ENCODE measurements at regions not wholly inside any gene's neighbourhood (a gene's known extent, or its start where the extent isn't known, plus 50 kb on each side); places are given as distances from the start of the nearest gene placed in this dataset.

DNA sequence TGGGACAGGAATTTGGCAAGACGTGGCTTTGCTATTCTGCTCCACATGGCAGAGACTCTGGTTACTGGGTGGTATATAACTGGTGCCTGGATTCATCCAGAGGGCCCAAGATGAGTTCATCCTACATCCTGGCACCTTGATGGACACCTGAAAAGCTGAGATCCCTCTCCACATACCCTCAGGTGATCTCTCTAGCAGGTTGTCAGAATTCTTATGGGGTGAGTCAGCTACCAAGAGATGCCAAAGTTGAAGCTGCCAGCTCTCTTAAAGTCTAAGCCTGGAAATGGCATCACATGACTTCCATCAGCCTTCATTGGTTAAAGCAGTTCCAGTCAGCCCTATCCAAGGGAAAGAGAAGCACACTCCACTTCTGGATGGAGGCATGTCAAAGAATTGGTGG, 300.7 kb upstream of the SEL1L start:
- Histone ChIP-seq H3K27me3 (ENCODE audit: control insufficient read depth in 1 of 2, insufficient read depth in 2 of 2, low read length in 2 of 2) (peaks cover 0 to 2% of the 10 kb centered on the region in 2 experiments), H3K4me3 (ENCODE audit: low read length) (no peak overlapping the region), H3K36me3 (ENCODE audit: insufficient read depth, low read length) (no peaks in the 10 kb centered on the region), H3K9me3 (ENCODE audit: control insufficient read depth in 1 of 2, insufficient read depth in 1 of 2, low read length in 2 of 2) (peaks cover 10 to 16% of the 10 kb centered on the region in 2 experiments), H3K27ac (ENCODE audit: low read depth in 1 of 2, low read length in 2 of 2) (no peak overlapping the region), H3K4me1 (ENCODE audit: insufficient read depth, low read length) (no peaks in the 10 kb centered on the region)
- Mint-ChIP-seq H3K4me1 (ENCODE audit: low read depth) (no peaks in the 10 kb centered on the region), H3K4me3 (no peak overlapping the region), H3K36me3 (ENCODE audit: low read depth) (no peaks in the 10 kb centered on the region), H3K27ac (no peak overlapping the region), H3K9me3 (peaks cover under 1% of the 10 kb centered on the region), H3K27me3 (no peaks in the 10 kb centered on the region)
- TF ChIP-seq, protein P1, sequence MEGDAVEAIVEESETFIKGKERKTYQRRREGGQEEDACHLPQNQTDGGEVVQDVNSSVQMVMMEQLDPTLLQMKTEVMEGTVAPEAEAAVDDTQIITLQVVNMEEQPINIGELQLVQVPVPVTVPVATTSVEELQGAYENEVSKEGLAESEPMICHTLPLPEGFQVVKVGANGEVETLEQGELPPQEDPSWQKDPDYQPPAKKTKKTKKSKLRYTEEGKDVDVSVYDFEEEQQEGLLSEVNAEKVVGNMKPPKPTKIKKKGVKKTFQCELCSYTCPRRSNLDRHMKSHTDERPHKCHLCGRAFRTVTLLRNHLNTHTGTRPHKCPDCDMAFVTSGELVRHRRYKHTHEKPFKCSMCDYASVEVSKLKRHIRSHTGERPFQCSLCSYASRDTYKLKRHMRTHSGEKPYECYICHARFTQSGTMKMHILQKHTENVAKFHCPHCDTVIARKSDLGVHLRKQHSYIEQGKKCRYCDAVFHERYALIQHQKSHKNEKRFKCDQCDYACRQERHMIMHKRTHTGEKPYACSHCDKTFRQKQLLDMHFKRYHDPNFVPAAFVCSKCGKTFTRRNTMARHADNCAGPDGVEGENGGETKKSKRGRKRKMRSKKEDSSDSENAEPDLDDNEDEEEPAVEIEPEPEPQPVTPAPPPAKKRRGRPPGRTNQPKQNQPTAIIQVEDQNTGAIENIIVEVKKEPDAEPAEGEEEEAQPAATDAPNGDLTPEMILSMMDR (IDR thresholded peaks at IDR 0.05) = no peak
- intact Hi-C loops (cut with DNase I, micrococcal nuclease) = no loop called here
- ChIA-PET CTCF (no interaction called here), POLR2A (no interaction called here)
- ATAC-seq (ENCODE audit: poor library complexity) (no peak), DNase-seq (no peak)

DNA sequence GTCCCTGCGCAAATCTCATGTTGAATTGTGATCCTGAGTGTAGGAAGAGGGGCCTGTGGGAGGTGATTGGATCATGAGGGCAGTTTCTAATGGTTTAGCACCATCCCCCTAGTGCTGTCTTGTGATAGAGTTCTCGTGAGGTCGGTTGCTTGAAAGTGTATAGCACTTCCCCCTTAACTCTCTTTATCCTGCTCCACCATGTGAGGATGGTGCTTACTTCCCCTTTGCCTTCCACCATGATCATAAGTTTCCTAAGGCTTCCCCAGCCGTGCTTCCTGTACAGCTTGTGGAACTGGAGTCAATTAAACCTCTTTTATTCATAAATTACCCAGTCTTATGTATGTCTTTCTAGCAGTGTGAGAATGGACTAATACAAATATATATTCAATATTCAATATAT, 303.7 kb upstream of the SEL1L start:
- CTCF ChIA-PET = no interaction called here
- Histone ChIP-seq H3K27me3 (ENCODE audit: control insufficient read depth in 1 of 2, insufficient read depth in 2 of 2, low read length in 2 of 2) (peaks cover 0 to 2% of the 10 kb centered on the region in 2 experiments), H3K27ac (ENCODE audit: low read depth in 1 of 2, low read length in 2 of 2) (no peak overlapping the region), H3K4me1 (ENCODE audit: insufficient read depth, low read length) (no peaks in the 10 kb centered on the region), H3K4me3 (ENCODE audit: low read length) (no peak overlapping the region), H3K9me3 (ENCODE audit: control insufficient read depth in 1 of 2, insufficient read depth in 1 of 2, low read length in 2 of 2) (peaks cover 9 to 10% of the 10 kb centered on the region in 2 experiments), H3K36me3 (ENCODE audit: insufficient read depth, low read length) (no peaks in the 10 kb centered on the region)
- no peaks in the 10 kb centered on the region for H3K4me1 Mint-ChIP-seq (ENCODE audit: low read depth)
- TF ChIP-seq, protein P1 (IDR thresholded peaks at IDR 0.05) = no peak
- H3K27me3 Mint-ChIP-seq = no peaks in the 10 kb centered on the region
- no peak for DNase-seq
- H3K36me3 Mint-ChIP-seq (ENCODE audit: low read depth) = no peaks in the 10 kb centered on the region
- ATAC-seq (ENCODE audit: poor library complexity) = no peak
- intact Hi-C loops (cut with DNase I, micrococcal nuclease) = no loop called here
- no peak overlapping the region for H3K4me3 Mint-ChIP-seq
- POLR2A ChIA-PET = no interaction called here
- peaks cover 5% of the 10 kb centered on the region for H3K9me3 Mint-ChIP-seq
- H3K27ac Mint-ChIP-seq = no peak overlapping the region

DNA sequence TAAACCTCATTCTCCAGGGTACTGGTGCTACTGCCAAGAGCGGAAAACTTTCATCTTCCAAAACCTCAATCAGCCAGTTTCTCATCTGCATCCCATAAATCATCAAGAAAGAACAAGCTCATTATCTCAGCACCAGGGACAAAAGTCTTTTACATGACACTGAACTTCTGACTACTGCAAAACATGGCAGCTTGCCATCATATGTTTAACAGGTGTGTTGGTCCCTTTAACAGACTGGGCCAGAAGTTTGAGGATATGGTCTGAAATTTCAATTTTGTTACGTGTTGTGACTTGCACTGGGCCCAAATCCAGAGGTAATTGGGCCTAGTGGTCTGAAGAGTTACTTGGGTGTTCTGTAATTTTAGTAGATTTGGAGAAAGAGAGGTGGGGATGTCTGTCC, 305.4 kb upstream of the SEL1L start:
- ATAC-seq (ENCODE audit: poor library complexity) (no peak), DNase-seq (no peak)
- POLR2A ChIA-PET = no interaction called here
- Mint-ChIP-seq H3K27me3 (no peaks in the 10 kb centered on the region), H3K27ac (no peak overlapping the region), H3K4me3 (no peak overlapping the region), H3K36me3 (ENCODE audit: low read depth) (no peaks in the 10 kb centered on the region), H3K9me3 (peaks cover 8% of the 10 kb centered on the region), H3K4me1 (ENCODE audit: low read depth) (no peaks in the 10 kb centered on the region)
- CTCF ChIA-PET = no interaction called here
- TF ChIP-seq, protein P1 (IDR thresholded peaks at IDR 0.05) = no peak
- H3K4me3 ChIP-seq (ENCODE audit: low read length) = no peak overlapping the region
- peaks cover 0 to 2% of the 10 kb centered on the region in 2 experiments for H3K27me3 ChIP-seq (ENCODE audit: control insufficient read depth in 1 of 2, insufficient read depth in 2 of 2, low read length in 2 of 2)
- peaks cover 9 to 10% of the 10 kb centered on the region in 2 experiments for H3K9me3 ChIP-seq (ENCODE audit: control insufficient read depth in 1 of 2, insufficient read depth in 1 of 2, low read length in 2 of 2)
- H3K4me1 ChIP-seq (ENCODE audit: insufficient read depth, low read length) = no peaks in the 10 kb centered on the region
- H3K27ac ChIP-seq (ENCODE audit: low read depth in 1 of 2, low read length in 2 of 2) = no peak overlapping the region
- no peaks in the 10 kb centered on the region for H3K36me3 ChIP-seq (ENCODE audit: insufficient read depth, low read length)
- intact Hi-C loops (cut with DNase I, micrococcal nuclease) = no loop called here

Measured in CD4-positive, alpha-beta T cell (primary cell).